ENCODE measurements at regions not wholly inside any gene's neighbourhood (a gene's known extent, or its start where the extent isn't known, plus 50 kb on each side); places are given as distances from the start of the nearest gene placed in this dataset.

- no peak for TF ChIP-seq CTCF (IDR thresholded peaks at IDR 0.05; ENCODE audit: low read depth, low read length, poor library complexity, severe bottlenecking)
- no peak for TF ChIP-seq EZH2phosphoT487 (IDR thresholded peaks at IDR 0.05; ENCODE audit: borderline replicate concordance, low read length)
Measured at GRCh38 chr1:83705091-83705490, 293.8 kb downstream of the TTLL7 start.
